ENCODE measurements at regions not wholly inside any gene's neighbourhood (a gene's known extent, or its start where the extent isn't known, plus 50 kb on each side); places are given as distances from the start of the nearest gene placed in this dataset.
"Not testable (repeated sequence)": the region's sequence is repeated elsewhere in the genome, so short reads cannot be mapped to it uniquely, and the experiment has no call there.

DNA sequence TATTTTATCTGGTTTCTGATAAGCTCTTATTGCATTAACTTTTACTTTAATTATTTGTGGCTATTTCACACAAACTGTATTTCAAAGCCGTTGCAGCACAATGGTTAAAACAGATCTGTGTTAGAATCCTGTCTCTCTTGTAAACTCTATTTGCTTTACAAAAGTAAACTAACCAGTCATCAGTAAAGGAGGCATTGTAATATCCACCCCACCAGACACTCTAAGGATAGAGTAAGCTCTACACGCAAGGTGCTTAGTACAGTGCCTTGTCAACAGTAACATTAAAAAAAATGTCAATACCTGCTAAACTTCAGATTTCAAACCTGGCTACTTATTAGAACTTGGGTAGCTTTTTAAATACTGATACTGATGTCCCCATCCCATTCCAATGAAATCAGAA lies 228.4 kb downstream of the RCHY1 start:
- DNase-seq, result no peak

DNA sequence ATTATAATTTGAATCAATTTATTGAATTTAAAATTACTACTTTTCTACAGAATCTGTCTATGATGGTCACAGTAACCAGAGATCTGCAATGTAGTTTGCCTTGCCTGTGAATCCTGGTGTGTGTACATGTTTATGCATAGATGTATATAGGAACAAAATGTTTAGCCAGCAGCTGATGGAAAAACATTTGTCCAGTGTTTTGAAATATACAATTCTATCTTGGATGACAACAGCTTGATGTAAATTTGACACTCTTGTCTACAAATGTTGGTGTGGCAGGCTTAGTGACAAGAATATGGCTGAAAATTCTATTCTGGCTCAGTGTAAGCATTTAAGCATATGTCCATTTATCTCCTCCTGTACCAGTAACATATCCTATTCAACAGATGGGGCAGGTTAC lies 229.4 kb downstream of the RCHY1 start:
- DNase-seq, result no peak

DNA sequence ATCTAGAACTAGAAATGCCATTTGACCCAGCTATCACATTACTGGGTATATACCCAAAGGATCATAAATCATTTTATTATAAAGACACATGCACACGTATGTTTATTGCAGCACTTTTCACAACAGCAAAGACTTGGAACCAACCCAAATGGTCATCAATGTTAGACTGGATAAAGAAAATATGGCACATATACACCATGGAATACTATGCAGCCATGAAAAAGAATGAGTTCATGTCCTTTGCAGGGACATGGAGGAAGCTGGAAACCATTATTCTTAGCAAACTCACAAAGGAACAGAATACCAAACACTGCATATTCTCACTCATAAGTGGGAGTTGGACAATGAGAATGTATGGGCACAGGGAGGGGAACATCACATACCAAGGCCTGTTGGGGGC lies 233.7 kb downstream of the RCHY1 start:
- DNase-seq, result not testable (repeated sequence)

DNA sequence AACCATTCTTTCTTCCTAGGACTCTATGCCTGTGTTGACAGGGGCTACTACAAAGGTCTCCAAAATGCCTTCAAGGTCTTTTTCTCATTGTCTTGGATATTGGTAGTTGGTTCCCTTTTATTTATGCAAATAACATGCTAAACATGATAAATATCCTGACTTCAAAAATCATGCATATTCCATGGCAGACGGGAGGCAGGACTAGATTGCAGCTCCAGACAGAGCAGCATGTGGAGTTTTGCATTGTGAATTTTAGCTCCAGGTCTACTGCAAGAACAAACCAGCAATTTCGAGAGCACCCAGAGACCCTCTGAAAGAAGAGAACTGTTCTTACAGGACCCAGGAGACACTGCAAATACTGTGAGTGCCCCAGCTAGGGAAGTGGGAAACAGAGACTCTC lies 254.9 kb downstream of the RCHY1 start:
- DNase-seq, result no peak

DNA sequence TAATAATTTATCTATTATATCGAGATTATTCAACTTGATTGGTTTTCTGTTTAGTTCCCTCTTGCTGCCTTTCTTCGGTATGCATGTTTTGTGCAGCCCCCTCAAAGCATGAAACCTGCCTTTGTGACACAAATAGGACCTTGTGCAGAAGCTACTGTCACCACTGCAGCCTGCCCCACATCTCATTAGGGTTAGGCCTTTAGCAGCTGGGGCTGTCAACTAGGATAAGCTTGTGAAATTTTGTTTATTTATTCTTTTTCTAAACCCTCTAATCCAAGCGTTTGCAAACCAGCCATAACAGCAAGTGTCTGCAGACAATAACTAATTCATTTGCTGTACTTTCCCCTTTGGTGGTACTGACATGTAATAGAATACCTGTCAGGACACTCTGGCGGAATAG lies 258.9 kb downstream of the RCHY1 start:
- no peak for DNase-seq

DNA sequence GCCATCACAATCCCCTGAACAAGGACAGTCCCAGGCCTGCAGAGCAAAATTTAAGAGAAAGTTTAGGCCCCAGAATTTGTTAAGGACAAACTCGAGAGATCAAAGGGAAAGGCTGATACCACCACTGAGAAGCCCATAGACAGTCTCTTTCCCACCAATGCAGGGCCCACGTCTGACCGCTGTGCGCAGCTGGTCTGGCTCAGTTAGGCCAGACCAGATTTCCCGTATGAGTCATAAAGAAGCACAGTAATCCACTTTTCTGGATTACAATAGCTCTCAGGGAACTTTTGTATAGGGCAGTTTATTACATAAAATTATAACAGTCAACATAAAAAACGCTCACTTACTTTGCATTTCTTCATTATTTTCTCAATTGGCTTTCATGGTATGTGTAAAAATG lies 259.5 kb downstream of the RCHY1 start:
- DNase-seq, result no peak

DNA sequence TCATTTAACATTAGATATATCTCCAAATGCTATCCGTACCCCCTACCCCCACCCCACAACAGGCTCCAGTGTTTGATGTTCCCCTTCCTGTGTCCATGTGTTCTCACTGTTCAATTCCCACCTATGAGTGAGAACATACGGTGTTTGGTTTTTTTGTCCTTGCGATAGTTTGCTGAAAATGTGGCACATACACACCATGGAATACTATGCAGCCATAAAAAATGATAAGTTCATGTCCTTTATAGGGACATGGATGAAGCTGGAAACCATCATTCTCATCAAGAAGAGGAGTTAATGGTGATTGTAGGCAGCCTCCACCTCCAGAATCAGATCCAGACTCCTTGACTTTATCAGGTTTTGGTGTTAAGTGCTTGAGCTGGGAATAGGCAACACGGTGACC lies 261.1 kb downstream of the RCHY1 start:
- not testable (repeated sequence) for DNase-seq

DNA sequence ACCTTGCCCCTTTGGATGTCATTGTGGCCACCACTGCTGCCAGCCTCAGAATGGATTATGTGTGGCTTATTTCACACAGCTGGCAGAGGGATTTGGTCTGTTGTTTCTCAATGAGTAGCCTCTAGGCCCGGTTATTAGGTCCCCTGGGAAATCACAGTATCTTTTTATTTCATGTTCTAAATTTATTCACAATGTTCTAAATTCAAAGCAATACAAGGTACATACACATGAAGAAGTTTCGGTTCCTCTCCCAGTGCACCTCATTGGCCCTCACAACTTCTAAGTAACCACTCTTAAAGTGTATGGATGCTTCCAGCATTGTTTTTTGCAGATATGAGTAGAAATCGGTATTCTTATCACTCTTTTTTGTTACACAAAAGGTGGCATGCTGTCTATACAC lies 262.7 kb downstream of the RCHY1 start:
- DNase-seq, result no peak

DNA sequence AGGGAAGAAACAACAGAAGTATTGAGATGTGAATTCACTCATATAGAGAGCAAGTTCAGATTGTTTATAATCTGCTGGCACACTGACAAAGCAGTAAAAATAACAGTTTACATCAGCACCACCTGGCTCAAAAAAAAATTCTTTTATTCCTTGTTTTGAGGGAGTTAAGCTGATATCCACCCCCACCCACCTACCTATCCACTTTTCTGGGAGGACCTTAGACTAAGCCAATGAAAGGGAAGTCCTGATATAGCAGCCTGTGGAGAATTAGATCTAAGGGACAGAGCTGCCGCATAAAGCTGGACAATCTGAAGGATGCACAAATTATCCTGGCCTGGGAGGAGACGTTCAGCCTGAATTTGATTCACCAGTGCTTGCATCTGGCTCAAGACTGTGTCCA lies 264.5 kb downstream of the RCHY1 start:
- DNase-seq, result no peak

DNA sequence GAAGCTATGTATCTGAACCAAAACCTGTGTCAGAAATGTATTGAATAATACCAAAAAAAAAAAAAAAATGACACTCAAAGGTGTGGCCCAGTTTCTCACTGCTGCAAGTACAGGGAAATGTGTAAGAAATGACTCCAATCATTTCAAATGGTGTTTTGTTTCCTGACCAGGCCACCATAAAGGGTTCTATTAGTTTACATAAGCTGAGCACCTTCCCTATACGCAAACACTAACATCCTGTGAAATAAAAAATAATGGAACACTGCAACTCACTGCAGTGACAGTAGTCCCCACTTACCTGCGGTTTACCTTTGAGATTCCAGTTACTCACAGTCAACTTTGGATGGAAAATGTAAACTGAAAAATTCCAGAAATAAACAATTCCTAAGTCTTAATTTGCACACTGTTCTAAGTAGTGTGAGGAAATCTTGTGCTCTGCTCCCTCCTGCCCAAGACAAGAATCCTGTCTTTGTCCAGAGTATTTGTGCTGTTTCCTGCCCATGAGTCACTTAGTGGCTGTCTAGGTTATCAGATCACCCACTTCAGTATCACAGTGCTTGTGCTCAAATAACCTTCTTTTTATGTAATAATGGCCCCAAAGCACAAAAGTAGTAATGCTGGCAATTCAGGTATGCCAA lies 265.3 kb downstream of the RCHY1 start:
- no peak for DNase-seq

DNA sequence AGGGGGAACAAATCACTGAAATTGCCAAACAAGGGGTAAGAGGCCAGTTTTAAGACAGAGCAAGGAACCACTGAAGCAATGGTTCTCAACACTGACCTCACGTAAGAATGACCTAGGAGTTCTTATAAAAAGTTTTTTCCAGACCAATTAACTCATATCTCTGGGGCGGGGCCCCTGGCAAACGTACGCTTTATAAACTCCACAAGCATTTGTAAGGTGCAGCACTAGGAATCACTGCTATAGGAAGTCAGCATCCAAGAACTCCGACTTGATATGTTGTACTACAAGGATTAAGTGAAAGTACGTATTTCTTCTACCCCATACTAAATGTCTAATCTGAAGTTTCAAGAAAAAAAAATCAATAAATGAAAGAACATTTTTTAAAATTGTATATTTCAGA lies 269.9 kb downstream of the RCHY1 start:
- no peak for DNase-seq

DNA sequence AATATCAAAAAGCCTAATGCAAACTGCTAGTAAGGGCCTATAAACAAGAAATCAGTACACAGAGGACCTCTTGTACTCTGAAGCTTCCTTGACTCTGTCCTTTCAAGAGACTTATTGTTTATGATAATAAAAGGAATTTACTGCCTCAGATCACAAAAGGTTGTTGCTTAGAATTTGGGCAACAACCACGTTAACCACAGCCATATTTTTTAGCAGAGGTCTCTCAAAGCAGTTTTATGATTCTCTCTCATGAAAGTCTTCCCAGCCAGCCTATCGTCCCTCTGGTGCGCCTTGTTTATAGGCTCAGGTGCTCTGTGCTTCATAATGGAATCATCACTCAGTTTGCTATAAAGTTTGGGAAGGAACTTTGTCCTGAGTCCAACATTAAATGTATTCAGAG lies 270.6 kb downstream of the RCHY1 start:
- DNase-seq, result no peak

DNA sequence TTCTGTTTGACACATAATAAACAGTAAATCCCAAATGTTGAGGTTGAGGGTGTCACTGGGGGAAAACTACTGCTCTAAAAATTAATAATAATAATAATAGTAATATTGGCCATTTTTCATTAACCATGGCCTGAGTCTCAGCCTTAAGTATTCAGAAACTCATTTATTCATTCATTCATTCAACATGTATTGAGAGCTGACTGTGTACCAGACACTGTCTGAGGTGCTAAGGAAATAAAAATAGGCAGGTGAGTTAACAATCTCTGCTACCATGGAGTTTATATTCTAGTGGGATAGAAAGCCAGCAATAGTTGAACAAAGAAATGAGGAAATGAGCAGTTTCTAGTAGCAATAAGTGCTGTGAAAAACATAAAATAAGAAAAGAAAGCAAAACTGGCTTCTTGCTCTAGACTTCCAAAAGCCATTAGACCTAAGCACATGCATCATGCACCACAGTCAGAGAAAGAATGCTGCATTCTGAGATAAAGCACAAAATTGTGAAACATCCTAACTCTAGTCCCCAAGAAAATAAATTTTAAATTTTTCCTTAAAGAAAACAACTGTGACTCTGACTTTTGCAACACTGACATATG lies 278.7 kb downstream of the RCHY1 start:
- DNase-seq, result no peak

DNA sequence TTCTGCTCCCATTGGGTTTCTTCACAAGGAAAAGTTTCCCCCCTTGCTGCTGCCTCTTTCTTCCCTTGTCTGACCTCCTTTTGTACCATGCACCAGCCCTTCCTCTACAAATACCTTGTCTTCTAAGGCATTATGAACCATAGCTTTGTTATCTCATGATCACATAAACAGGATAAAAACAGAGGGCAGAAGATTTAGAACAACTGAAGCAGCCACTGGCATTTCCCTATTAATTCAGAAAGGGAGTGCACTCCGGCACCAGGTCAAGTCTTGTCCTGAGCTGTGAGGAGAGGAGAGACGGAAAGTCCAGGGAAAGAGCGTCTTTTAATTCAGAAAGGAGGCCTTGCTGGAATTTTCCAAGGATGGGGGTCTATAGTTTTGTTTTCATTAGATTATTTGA lies 281.7 kb downstream of the RCHY1 start:
- no peak for DNase-seq

DNA sequence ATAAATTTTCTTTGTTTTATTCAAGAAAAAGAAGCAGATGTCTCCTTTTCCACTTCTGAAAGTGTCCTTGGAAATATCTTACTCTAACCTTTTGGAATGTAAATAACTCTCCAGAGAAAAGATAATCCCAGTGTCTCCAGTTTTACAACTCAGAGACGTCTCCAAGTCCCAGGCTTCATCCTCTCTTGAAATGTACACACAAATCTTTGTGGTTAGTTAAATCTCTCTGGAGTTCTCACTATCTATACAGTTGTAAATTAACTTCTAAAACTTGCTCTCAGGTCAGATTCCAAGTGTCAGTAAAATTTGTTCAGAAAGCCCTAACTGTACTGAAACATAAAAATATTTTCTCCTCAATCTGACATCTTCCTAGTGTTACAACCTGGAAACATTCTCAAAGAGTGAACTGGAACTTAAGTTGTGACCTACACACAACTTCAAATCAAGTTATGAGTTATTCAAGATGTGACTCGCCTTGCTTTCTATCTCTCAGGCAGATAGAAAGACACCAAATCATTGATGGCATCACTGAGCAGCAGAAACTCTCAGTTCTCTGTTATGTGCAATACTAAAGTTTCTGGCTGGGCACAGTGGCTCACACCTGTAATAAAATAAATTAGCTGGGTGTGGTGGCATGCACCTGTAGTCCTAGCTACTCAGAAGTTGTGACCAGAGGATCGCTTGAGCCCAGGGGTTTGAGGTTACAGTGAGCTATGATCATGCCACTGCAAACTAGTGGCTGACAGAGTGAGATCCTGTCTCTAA lies 284.2 kb downstream of the RCHY1 start:
- DNase-seq, result no peak

DNA sequence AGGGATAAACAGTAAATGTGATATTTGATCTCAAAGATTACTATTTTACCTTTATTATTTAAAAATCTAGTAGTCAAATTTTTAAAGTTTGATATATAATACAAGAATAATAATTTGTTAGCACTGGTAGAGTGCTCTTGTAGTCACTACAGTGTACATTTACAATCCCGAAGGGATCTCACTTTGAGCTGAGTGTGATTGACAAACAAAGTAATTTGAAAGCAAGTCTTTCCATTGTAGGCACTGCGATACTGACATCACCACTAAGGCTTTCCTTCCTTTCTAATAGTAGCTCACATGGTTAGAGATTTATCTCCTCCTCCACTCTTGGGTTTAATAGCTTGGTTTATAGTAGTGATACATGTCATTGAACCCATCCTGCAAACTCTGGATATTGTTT lies 280.6 kb downstream of the PARM1 start:
- no peak for DNase-seq

DNA sequence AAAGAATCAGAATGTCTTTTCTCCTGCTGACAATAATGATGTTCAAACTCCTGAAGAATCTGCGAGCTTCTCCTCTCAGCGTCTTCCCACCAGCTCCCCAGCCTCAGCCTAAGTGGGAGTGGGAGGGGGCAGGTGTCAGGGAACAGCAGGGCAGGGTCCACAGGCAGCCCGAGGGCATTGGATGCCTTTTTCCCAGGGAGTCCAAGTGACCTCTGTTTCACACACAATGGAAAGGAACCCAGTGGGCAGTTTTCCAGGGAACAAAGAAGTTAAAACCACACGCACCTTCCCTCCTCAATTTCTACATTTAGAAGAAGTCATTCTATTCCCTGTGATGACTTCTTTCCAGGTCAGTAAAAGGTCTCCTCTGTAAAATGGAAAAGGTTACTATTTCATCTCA lies 278.5 kb downstream of the PARM1 start:
- DNase-seq, result no peak

DNA sequence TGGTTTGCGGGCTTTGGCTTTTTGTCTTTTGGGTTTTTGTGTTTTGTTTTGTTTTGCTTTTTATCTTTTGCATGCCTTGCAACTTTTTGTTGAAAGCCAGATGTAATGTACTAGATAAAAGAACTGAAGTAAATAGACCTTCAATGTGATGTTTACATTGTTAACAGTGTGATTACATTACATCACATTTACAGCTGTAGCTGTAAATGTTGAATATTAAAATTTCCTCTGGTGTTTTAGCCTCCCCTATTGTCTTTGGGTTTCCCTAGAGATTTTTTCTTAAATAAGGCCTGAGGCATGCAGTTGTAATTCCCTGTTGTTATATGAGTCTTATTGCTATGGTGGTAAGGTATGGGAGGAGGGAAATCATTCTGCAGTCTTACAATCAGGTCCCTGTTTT lies 275.0 kb downstream of the PARM1 start:
- DNase-seq, result no peak

DNA sequence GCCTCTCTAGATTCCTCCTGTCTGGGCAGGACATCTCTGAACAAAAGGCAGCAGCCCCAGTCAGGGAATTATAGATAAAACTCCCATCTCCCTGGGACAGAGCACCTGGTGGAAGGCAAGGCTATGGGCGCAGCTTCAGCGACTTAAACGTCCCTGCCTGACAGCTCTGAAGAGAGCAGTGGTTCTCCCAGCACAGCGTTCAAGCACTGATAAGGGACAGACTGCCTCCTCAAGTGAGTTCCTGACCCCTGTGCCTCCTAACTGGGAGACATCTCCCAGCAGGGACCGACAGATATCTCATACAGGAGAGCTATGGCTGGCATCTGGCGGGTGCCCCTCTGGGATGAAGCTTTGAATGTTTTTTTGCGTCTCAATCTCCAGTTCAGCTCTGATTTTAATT lies 262.2 kb downstream of the PARM1 start:
- DNase-seq, result no peak

DNA sequence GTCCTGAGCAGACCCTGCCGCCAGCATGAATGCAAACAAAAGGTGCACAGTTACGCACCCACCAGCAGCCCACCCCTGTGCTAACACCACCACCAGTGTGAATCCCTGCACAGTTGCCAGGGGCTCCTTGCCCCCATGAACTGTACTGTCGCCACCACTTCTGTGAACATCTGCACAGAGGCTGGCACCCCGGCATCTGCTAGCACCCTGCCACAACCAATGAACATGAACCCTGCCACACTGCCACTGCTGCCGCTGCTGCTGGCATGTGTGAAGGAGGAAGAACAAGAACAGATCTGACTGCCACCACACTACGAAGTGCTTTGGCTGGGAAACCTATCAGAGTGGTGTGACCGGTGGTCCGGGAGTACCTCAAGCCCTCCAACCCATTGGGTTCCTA lies 261.3 kb downstream of the PARM1 start:
- no peak for DNase-seq

DNA sequence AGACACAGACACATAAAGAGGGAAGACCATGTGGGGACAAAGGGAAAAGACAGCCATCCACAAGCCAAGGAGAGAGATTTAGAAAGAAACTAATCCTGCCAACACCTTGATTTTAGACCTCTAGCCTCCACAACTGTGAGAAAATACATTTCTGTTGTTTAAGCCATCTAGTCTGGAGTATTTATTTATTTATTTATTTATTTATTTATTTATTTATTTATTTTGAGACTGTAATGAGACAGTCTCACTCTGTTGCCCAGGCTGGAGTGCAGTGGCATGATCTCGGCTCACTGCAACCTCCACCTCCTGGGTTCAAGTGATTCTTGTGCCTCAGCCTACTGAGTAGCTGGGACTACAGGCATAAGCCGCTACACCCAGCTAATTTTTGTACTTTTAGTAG lies 259.3 kb downstream of the PARM1 start:
- DNase-seq, result not testable (repeated sequence)

DNA sequence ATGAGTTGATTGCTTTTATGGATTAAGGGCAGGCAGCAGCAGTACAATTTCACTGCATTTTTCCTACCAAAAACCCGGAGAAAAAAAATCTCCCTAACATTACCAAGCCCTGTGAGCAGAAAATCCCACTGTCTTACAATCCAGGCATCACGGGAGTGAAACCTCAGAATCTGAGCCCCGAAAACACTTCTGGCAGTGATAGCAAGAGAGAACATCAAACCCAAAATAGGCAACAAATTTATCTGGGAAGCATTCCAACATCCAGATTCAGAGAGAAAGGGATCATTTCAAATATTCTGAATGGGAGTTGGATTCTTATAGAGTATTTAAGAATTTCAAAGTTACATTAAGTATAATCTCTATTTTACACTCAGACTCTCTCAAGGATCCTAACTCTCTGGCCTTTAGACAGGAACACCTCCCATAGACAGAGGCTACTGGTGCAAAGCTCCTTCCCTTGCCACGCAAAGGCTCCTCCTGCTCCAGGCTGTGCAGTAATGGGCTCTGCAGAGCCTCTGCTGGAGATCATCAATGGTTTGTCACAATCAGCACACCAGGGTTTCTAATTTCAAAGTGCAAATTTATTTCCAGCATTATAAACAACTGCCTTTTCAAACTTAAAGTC lies 256.9 kb downstream of the PARM1 start:
- no peak for DNase-seq

DNA sequence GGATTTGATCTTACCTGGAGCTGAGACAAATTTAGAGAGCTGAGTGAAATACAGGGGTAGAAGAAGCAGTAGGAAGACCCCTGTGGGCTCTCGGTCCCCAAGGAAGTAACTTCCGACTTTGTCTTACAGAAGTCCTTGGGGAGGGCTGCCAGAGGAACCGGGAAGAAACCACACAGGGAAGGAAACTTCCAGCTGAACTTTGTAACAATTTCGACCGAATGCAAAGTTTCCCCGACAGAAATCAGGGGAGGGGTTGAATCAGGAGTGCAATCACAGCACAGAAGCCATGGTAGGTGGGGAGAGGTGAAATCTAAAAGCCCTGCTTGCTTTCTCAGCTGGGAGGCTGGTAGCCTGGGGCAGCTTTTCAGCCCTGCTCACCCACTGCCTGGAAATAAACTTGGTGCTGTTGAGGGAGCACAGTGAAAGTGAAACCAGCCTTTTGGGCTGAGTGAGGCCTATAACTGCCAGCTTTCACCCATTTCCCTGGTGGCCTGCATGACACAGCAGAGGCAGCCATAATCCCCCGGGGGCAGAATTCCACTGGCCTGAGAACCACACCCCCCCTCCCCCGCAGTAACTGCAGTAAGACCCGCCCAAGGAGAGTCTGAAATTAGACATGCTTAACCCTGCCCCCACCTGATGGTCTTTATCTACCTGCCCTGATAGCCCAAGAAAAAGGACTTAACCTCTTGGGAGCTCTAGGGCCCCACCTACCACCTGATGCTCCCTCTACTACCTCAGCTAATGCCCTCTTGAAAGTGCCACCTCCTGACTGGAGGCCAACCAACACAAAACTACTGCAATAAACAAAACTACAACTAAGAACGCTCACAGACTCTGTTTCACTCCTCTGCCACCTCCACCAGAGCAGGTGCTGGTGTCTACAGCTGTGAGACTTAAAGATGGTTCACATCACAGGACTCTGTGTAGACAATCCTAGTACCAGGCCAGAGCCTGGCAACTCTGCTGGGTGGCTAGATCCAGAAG lies 248.2 kb downstream of the PARM1 start:
- DNase-seq, result no peak
